GM12875 (cell line): ENCODE measurements at regions not wholly inside any gene's neighbourhood (a gene's known extent, or its start where the extent isn't known, plus 50 kb on each side); places are given as distances from the start of the nearest gene placed in this dataset.

Experiments used
- H3K4me3 ChIP-seq: one replicate; pipeline ENCODE4 v1.5.1; 2011; ENCODE audit warnings: low read depth, low read length, control low read depth
- CTCF ChIP-seq: IDR thresholded peaks from 2 replicates; pipeline ENCODE4 v1.5.1; 2011; ENCODE audit warnings: low read depth, mild to moderate bottlenecking, control low read depth, inconsistent platforms, low read length, moderate library complexity, borderline replicate concordance; ENCODE audit not compliant: insufficient read depth

- no peak overlapping the region for H3K4me3 ChIP-seq
- no peak for TF ChIP-seq CTCF
Observed at GRCh38 chr1:173287785-173288184, 80.7 kb upstream of the TNFSF4 start.

- no peak for TF ChIP-seq CTCF
- no peak overlapping the region for H3K4me3 ChIP-seq
Observed at GRCh38 chr1:173293756-173294155, 86.6 kb upstream of the TNFSF4 start.

- no peak for TF ChIP-seq CTCF
- no peak overlapping the region for H3K4me3 ChIP-seq
Observed at GRCh38 chr1:173294843-173295242, 87.7 kb upstream of the TNFSF4 start.

- no peak overlapping the region for H3K4me3 ChIP-seq
- no peak for TF ChIP-seq CTCF
Observed at GRCh38 chr1:173295391-173295790, 88.3 kb upstream of the TNFSF4 start.

GRCh38 chr1:173295995-173296394 lies 88.9 kb upstream of the TNFSF4 start:
- no peak for TF ChIP-seq CTCF
- no peak overlapping the region for H3K4me3 ChIP-seq

GRCh38 chr1:173297798-173298391 lies 90.8 kb upstream of the TNFSF4 start:
- H3K4me3 ChIP-seq: no peak overlapping the region

More at GRCh38 chr1:173297798-173298391, 90.8 kb upstream of the TNFSF4 start:
- no peak for TF ChIP-seq CTCF
